ENCODE measurements at regions not wholly inside any gene's neighbourhood (a gene's known extent, or its start where the extent isn't known, plus 50 kb on each side); places are given as distances from the start of the nearest gene placed in this dataset.
"Not testable (repeated sequence)": the region's sequence is repeated elsewhere in the genome, so short reads cannot be mapped to it uniquely, and the experiment has no call there.

DNA sequence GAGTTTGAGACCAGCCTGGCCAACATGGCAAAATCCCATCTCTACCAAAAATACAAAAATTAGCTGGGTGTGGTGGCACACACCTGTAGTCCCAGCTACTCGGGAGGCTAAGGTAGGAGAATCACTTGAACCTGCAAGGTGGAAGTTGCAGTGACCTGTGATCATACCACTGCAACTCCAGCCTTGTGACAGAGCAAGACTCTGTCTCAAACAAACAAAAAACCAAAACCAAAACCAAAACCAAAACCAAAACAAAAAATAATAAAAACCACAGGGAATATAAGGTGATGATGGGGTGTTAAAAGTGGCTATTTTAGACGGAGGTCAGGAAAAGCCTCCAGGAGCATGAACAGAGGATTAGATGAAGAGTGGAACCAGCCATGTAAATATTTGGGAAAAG lies 96.3 kb upstream of the ARRDC3 start:
- WGBS, 2 donors: 73 to 81% methylated on average over 2 of the region's 2 CpGs
- H3K27me3 ChIP-seq (ENCODE audit: control insufficient read depth in 1 of 2, insufficient read depth in 2 of 2, low read length in 1 of 2); H3K27ac ChIP-seq (ENCODE audit: low read depth in 1 of 2, low read length in 2 of 2); H3K9me3 ChIP-seq (ENCODE audit: control insufficient read depth, low read length); H3K4me1 ChIP-seq (ENCODE audit: control insufficient read depth in 1 of 2, insufficient read depth in 2 of 2, low read length in 2 of 2); intact Hi-C loops (cut with DNase I); H3K4me3 ChIP-seq (ENCODE audit: low read length in 2 of 2); ATAC-seq (ENCODE audit: low FRiP score); DNase-seq; H3K36me3 ChIP-seq (ENCODE audit: control insufficient read depth in 1 of 2, insufficient read depth in 2 of 2, low read length in 1 of 2): not testable (repeated sequence)

DNA sequence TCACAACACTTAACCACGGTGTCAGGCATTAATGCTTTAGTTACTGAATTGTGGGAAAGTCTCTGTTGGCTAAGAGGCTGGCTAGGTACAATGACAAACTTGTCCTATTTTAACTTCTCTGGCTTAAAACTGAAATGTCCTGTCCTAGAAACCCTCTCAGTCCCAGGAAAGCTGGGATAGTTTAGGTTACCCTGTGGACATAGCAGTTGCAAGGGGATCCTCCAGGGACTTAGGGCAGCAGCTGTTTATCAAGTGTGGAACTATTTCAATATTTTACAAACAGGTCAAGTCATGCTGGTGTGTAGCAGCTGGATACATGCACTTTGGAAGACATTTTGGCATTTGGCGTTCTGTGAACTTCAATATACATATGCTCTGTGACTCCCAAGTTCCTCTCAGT lies 95.0 kb upstream of the ARRDC3 start:
- no peaks in the 10 kb centered on the region for H3K4me1 ChIP-seq (ENCODE audit: control insufficient read depth in 1 of 2, insufficient read depth in 2 of 2, low read length in 2 of 2)
- H3K4me3 ChIP-seq (ENCODE audit: low read length in 2 of 2): no peak overlapping the region
- DNase-seq: no peak
- intact Hi-C loops (cut with DNase I): no loop called here
- ATAC-seq (ENCODE audit: low FRiP score): no peak
- no peaks in the 10 kb centered on the region for H3K27me3 ChIP-seq (ENCODE audit: control insufficient read depth in 1 of 2, insufficient read depth in 2 of 2, low read length in 1 of 2)
- H3K36me3 ChIP-seq (ENCODE audit: control insufficient read depth in 1 of 2, insufficient read depth in 2 of 2, low read length in 1 of 2): no peaks in the 10 kb centered on the region
- no peak overlapping the region for H3K27ac ChIP-seq (ENCODE audit: low read depth in 1 of 2, low read length in 2 of 2)
- no peaks in the 10 kb centered on the region for H3K9me3 ChIP-seq (ENCODE audit: control insufficient read depth, low read length)
- WGBS, 2 donors: 89 to 90% methylated on average over 2 of the region's 2 CpGs

DNA sequence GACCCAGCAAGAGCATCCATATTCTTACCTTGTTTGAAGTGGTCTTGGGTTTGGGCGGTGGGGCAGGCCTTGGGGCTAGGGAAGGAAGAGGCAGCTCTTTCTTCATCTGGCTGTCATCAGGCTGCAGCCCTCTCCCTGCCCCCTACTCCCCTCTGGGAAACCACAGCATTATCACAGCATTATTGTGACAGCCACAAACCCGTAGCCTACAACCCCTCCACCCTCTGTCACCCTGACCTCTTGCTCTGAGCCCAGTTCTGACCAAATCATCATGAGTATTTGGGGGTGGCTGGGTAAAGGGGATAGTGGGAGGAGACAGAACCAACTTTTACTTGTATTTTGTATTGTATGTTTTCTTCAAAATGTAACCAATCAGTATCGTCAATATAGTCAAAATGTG lies 94.3 kb upstream of the ARRDC3 start:
- no peak for ATAC-seq (ENCODE audit: low FRiP score)
- H3K4me3 ChIP-seq (ENCODE audit: low read length in 2 of 2): no peak overlapping the region
- no peaks in the 10 kb centered on the region for H3K9me3 ChIP-seq (ENCODE audit: control insufficient read depth, low read length)
- intact Hi-C loops (cut with DNase I): no loop called here
- no peaks in the 10 kb centered on the region for H3K4me1 ChIP-seq (ENCODE audit: control insufficient read depth in 1 of 2, insufficient read depth in 2 of 2, low read length in 2 of 2)
- no peaks in the 10 kb centered on the region for H3K27me3 ChIP-seq (ENCODE audit: control insufficient read depth in 1 of 2, insufficient read depth in 2 of 2, low read length in 1 of 2)
- WGBS, 2 donors: 93 to 95% methylated on average over 3 of the region's 3 CpGs
- no peaks in the 10 kb centered on the region for H3K36me3 ChIP-seq (ENCODE audit: control insufficient read depth in 1 of 2, insufficient read depth in 2 of 2, low read length in 1 of 2)
- H3K27ac ChIP-seq (ENCODE audit: low read depth in 1 of 2, low read length in 2 of 2): no peak overlapping the region
- no peak for DNase-seq

DNA sequence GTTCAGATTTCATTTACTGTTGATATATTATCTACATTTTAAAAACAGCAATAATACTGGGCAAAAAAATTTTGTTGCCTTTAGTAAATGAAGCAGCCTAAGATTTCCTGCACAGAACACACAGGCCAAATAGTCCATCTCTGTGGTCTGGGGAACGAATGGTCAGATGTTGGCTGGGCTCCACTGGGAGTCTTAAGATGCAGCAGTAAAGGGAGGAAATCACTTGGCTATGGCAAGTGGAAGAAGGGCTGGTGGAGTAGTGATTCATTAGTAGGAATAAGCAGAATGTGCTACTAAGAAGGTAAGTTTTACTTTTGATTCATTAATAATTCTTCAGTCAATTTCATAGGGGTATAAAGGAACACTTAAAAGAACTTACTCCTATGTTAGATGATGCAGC lies 91.1 kb upstream of the ARRDC3 start:
- intact Hi-C loops (cut with DNase I): no loop called here

DNA sequence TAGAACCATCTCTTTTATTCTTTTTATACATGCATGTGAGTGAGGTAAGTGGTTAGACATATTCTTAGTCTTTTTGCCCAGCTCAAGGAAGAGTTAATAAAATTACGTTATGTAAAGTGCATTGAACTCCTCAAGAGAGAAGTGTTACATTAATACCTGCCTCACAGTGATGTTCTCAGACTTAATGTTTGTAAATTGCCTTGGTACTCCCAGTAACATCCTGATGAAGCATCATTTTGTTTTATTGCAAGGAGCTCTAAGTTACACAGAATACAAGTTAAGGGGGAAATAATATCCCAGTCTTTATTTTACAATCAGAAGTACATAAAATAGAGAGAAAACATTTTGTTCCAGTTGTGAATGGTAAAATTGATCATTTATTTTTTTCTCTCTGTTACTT lies 89.5 kb upstream of the ARRDC3 start:
- no peak for DNase-seq
- WGBS, 2 donors: 81 to 83% methylated on average over 1 of the region's 1 CpG
- no peak overlapping the region for H3K4me3 ChIP-seq (ENCODE audit: low read length in 2 of 2)
- no peaks in the 10 kb centered on the region for H3K27me3 ChIP-seq (ENCODE audit: control insufficient read depth in 1 of 2, insufficient read depth in 2 of 2, low read length in 1 of 2)
- intact Hi-C loops (cut with DNase I): no loop called here
- ATAC-seq (ENCODE audit: low FRiP score): no peak
- peaks cover 0 to 3% of the 10 kb centered on the region in 2 donors for H3K4me1 ChIP-seq (ENCODE audit: control insufficient read depth in 1 of 2, insufficient read depth in 2 of 2, low read length in 2 of 2)
- H3K36me3 ChIP-seq (ENCODE audit: control insufficient read depth in 1 of 2, insufficient read depth in 2 of 2, low read length in 1 of 2): no peaks in the 10 kb centered on the region
- no peaks in the 10 kb centered on the region for H3K9me3 ChIP-seq (ENCODE audit: control insufficient read depth, low read length)
- H3K27ac ChIP-seq (ENCODE audit: low read depth in 1 of 2, low read length in 2 of 2): no peak overlapping the region

More for the DNA sequence above, 91.1 kb upstream of the ARRDC3 start:
- DNase-seq (no peak), ATAC-seq (ENCODE audit: low FRiP score) (no peak)
- H3K9me3 ChIP-seq (ENCODE audit: control insufficient read depth, low read length): no peaks in the 10 kb centered on the region
- no peaks in the 10 kb centered on the region for H3K27me3 ChIP-seq (ENCODE audit: control insufficient read depth in 1 of 2, insufficient read depth in 2 of 2, low read length in 1 of 2)
- H3K4me3 ChIP-seq (ENCODE audit: low read length in 2 of 2): no peak overlapping the region
- no peaks in the 10 kb centered on the region for H3K36me3 ChIP-seq (ENCODE audit: control insufficient read depth in 1 of 2, insufficient read depth in 2 of 2, low read length in 1 of 2)
- 18 to 50% methylated on average over 1 of the region's 1 CpG for WGBS, 2 donors
- no peak overlapping the region for H3K27ac ChIP-seq (ENCODE audit: low read depth in 1 of 2, low read length in 2 of 2)
- H3K4me1 ChIP-seq (ENCODE audit: control insufficient read depth in 1 of 2, insufficient read depth in 2 of 2, low read length in 2 of 2): peaks cover 0 to 3% of the 10 kb centered on the region in 2 donors

DNA sequence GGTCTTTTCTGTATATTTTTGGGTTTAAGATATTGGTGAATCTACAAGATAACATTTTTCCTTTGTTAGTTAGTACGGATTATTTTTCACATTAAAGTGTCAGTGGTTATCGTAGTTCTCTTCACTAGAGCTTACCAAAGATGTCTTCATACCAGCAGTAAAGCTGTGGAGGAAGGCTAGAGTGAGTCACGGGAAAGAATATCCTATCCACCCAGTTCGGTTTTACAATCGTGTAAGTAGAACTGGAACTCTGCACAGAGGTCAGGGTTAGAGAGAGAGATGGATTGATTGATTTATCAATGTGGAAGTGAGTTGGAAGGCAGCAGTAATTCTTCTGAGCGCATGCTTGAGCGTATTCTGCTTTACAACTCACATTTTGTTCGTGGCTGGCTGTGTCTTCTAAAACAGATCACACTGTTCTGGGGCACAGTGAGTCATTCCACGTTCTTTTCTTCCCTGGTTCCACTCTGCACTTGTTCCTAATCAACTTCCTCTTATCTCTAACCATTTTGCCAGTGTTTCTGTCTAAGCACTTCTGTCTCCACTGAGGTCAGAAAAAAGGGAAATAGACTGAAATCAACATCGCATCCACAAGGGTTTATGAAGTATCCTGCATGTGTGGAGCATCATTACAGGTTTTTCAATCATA lies 86.5 kb upstream of the ARRDC3 start:
- H3K27ac ChIP-seq (ENCODE audit: low read depth in 1 of 2, low read length in 2 of 2): peak overlapping the region in 1 of 2 donors; percentile 63
- H3K4me3 ChIP-seq (ENCODE audit: low read length in 2 of 2): peak overlapping the region in 1 of 2 donors; percentile 34
- intact Hi-C loops (cut with DNase I): no loop called here
- peaks cover 0 to 3% of the 10 kb centered on the region in 2 donors for H3K4me1 ChIP-seq (ENCODE audit: control insufficient read depth in 1 of 2, insufficient read depth in 2 of 2, low read length in 2 of 2)
- WGBS, 2 donors: 34 to 48% methylated on average over 10 of the region's 10 CpGs
- H3K36me3 ChIP-seq (ENCODE audit: control insufficient read depth in 1 of 2, insufficient read depth in 2 of 2, low read length in 1 of 2): no peaks in the 10 kb centered on the region
- H3K9me3 ChIP-seq (ENCODE audit: control insufficient read depth, low read length): no peaks in the 10 kb centered on the region
- DNase-seq (no peak), ATAC-seq (ENCODE audit: low FRiP score) (peak; percentile 57)
- H3K27me3 ChIP-seq (ENCODE audit: control insufficient read depth in 1 of 2, insufficient read depth in 2 of 2, low read length in 1 of 2): no peaks in the 10 kb centered on the region

DNA sequence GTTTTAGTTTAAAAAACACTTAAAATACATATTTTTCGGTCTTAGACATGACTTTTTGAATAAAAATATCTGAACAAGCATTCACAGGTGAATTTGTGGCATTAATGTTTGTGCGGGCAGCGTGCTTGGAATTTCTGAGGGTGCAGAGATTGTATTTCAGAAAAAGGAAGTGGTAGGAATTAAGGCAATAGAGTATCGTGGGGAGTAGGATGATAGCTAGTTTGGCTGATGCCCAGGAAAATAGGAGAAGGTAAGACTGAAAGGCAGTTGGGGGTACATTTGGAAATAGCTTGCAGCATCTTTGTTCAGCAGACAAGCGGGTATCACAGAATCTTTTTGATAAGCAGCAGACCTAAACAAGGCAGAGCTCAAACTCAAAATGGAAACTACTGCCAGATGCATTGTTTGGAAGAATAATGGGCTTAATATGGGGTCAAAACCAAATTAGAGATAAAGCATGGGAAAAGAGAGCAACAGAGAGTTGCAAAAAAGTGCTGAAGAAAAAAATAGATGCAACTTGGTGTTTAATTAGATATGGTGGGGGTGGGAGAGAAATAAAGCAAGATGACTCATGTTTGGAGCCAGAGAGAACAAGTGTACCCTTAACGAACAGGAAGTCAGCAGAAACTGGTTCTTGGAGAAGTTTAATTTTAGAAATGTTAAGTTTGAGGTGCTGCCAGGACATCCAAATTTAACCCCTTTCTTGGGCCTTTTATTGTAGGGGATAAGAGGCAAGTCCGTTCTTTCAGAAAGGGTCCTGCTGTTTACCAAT lies 85.7 kb upstream of the ARRDC3 start:
- WGBS, 2 donors: 48 to 52% methylated on average over 7 of the region's 7 CpGs

DNA sequence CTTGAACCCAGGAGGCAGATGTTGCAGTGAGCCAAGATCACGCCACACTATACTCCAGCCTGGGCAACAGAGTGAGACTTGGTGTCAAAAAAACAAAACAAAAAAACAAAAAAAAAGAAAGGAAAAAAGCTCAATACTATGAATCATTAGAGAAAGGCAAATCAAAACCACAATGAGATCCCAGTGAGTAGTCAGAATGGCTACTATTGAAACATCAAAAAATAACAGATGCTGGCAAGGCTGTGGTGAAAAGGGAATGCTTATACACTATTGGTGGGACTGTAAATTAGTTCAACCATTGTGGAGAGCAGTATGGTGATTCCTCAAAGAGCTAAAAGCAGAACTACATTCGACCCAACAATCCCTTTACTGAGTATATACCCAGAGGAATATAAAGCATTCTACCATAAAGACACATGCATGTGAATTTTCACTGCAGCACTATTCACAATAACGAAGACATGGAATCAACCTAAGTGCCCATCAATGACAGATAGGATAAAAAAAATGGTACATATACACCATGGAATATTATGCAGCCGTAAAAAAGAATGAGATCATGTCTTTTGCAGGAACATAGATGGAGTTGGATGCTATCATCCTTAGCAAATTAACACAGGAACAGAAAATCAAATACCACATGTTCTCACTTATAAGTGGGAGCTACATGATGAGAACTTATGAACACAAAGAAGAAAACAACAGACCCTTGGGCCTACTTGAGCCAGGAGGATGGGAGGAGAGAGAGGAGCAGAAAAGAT lies 81.9 kb upstream of the ARRDC3 start:
- intact Hi-C loops (cut with DNase I): no loop called here
- DNase-seq: no peak
- H3K9me3 ChIP-seq (ENCODE audit: control insufficient read depth, low read length): no peaks in the 10 kb centered on the region
- WGBS, 2 donors: 91 to 93% methylated on average over 4 of the region's 4 CpGs
- H3K27me3 ChIP-seq (ENCODE audit: control insufficient read depth in 1 of 2, insufficient read depth in 2 of 2, low read length in 1 of 2): no peaks in the 10 kb centered on the region
- ATAC-seq (ENCODE audit: low FRiP score): no peak
- no peaks in the 10 kb centered on the region for H3K36me3 ChIP-seq (ENCODE audit: control insufficient read depth in 1 of 2, insufficient read depth in 2 of 2, low read length in 1 of 2)
- H3K27ac ChIP-seq (ENCODE audit: low read depth in 1 of 2, low read length in 2 of 2): no peak overlapping the region
- peaks cover 0 to 3% of the 10 kb centered on the region in 2 donors for H3K4me1 ChIP-seq (ENCODE audit: control insufficient read depth in 1 of 2, insufficient read depth in 2 of 2, low read length in 2 of 2)
- no peak overlapping the region for H3K4me3 ChIP-seq (ENCODE audit: low read length in 2 of 2)

More for the DNA sequence above, 85.7 kb upstream of the ARRDC3 start:
- peaks cover 0 to 3% of the 10 kb centered on the region in 2 donors for H3K4me1 ChIP-seq (ENCODE audit: control insufficient read depth in 1 of 2, insufficient read depth in 2 of 2, low read length in 2 of 2)
- H3K27ac ChIP-seq (ENCODE audit: low read depth in 1 of 2, low read length in 2 of 2): no peak overlapping the region
- intact Hi-C loops (cut with DNase I): no loop called here
- H3K27me3 ChIP-seq (ENCODE audit: control insufficient read depth in 1 of 2, insufficient read depth in 2 of 2, low read length in 1 of 2): no peaks in the 10 kb centered on the region
- peak overlapping the region in 1 of 2 donors; percentile 34 for H3K4me3 ChIP-seq (ENCODE audit: low read length in 2 of 2)
- H3K36me3 ChIP-seq (ENCODE audit: control insufficient read depth in 1 of 2, insufficient read depth in 2 of 2, low read length in 1 of 2): no peaks in the 10 kb centered on the region
- no peak for DNase-seq
- no peaks in the 10 kb centered on the region for H3K9me3 ChIP-seq (ENCODE audit: control insufficient read depth, low read length)
- ATAC-seq (ENCODE audit: low FRiP score): peak; percentile 59
